ENCODE measurements at regions not wholly inside any gene's neighbourhood (a gene's known extent, or its start where the extent isn't known, plus 50 kb on each side); places are given as distances from the start of the nearest gene placed in this dataset.

GRCh38 chr5:173720953-173721600 is 104.6 kb upstream of the BOD1 start:
- no peak for DNase-seq

GRCh38 chr5:173721601-173722232 is 105.3 kb upstream of the BOD1 start:
- DNase-seq: no peak

GRCh38 chr5:173726846-173727557 is 110.6 kb upstream of the BOD1 start:
- no peak for DNase-seq

- DNase-seq: no peak
Measured at GRCh38 chr5:173727839-173728778, 111.7 kb upstream of the BOD1 start.

GRCh38 chr5:173729079-173729765 is 112.8 kb upstream of the BOD1 start:
- DNase-seq: no peak

- DNase-seq: no peak
Measured at GRCh38 chr5:173730632-173731298, 114.3 kb upstream of the BOD1 start.

- no peak for DNase-seq
Measured at GRCh38 chr5:173733021-173733420, 116.6 kb upstream of the BOD1 start.

- DNase-seq: no peak
Measured at GRCh38 chr5:173733425-173733824, 117.0 kb upstream of the BOD1 start.

- no peak for DNase-seq
Measured at GRCh38 chr5:173733831-173734501, 117.5 kb upstream of the BOD1 start.

GRCh38 chr5:173734716-173735115 is 118.3 kb upstream of the BOD1 start:
- DNase-seq: no peak

GRCh38 chr5:173735184-173735583 is 118.7 kb upstream of the BOD1 start:
- DNase-seq: no peak

- DNase-seq: no peak
Measured at GRCh38 chr5:173735691-173736090, 119.2 kb upstream of the BOD1 start.

GRCh38 chr5:173736374-173736773 is 119.9 kb upstream of the BOD1 start:
- no peak for DNase-seq

GRCh38 chr5:173736923-173737412 is 120.5 kb upstream of the BOD1 start:
- DNase-seq: no peak

- DNase-seq: no peak
Measured at GRCh38 chr5:173739741-173740140, 123.3 kb upstream of the BOD1 start.

- DNase-seq: no peak
Measured at GRCh38 chr5:173740400-173740799, 124.0 kb upstream of the BOD1 start.

- no peak for DNase-seq
Measured at GRCh38 chr5:173741087-173741486, 124.6 kb upstream of the BOD1 start.

- DNase-seq: no peak
Measured at GRCh38 chr5:173741729-173742431, 125.4 kb upstream of the BOD1 start.

- DNase-seq: no peak
Measured at GRCh38 chr5:173742432-173742816, 126.0 kb upstream of the BOD1 start.

- no peak for DNase-seq
Measured at GRCh38 chr5:173743641-173744343, 127.3 kb upstream of the BOD1 start.

Data from activated effector memory CD4-positive, alpha-beta T cell treated with anti-CD3 and anti-CD28 coated beads, Interleukin-2, amount 50 U/mL, for 16 hours (primary cell).